ENCODE measurements at regions not wholly inside any gene's neighbourhood (a gene's known extent, or its start where the extent isn't known, plus 50 kb on each side); places are given as distances from the start of the nearest gene placed in this dataset.
"Not testable (repeated sequence)": the region's sequence is repeated elsewhere in the genome, so short reads cannot be mapped to it uniquely, and the experiment has no call there.

- DNase-seq = no peak
These were observed 115.9 kb downstream of the OTOR start for GRCh38 chr20:16864069-16864468.

DNA sequence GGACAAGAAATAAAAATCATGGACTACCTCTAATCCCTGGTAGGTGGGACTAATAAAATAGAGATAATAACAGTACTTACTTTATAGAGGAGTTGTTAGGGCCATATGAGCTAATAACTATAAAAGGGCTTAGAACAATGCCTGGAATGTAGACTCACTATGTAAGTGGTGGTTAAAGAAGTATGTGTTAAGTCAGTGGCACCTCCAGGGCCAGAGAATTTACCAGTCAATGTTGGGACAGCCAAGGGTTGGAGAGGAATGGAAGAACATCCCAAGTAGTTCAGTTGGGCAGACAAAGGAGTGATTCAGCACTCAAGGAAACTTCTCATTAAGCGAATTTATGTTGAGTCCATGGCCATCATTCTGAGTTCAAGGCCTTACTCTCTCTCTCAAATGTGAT lies 116.8 kb downstream of the OTOR start:
- DNase-seq = no peak

- no peak for DNase-seq
These were observed 117.2 kb downstream of the OTOR start for GRCh38 chr20:16865406-16865805.

GRCh38 chr20:16873124-16873523 lies 125.0 kb downstream of the OTOR start:
- not testable (repeated sequence) for DNase-seq

- no peak for DNase-seq
These were observed 128.9 kb downstream of the OTOR start for GRCh38 chr20:16877053-16877554.

DNA sequence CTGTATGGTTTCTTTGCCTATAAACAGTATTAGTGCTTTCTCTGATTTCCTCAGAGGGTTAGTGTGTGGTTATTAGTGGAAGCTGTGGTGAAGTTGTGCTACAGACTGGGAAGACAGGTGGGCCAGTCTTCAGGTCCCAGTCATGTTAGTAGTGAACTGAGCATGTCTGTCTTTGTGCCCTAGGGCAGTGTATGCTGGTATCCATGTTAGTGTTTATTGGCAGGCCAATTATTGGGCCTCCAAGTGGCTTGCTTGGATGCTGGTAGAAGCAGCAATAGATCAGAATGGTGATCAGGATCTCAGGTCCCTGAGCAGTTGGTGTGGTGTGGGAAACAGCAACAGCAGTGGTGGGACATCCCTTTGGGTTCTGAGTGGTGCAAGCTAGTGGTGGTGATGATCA lies 137.6 kb downstream of the OTOR start:
- DNase-seq = no peak

GRCh38 chr20:16898433-16898832 lies 150.3 kb downstream of the OTOR start:
- DNase-seq = no peak

- no peak for DNase-seq
These were observed 154.5 kb downstream of the OTOR start for GRCh38 chr20:16902662-16903061.

DNA sequence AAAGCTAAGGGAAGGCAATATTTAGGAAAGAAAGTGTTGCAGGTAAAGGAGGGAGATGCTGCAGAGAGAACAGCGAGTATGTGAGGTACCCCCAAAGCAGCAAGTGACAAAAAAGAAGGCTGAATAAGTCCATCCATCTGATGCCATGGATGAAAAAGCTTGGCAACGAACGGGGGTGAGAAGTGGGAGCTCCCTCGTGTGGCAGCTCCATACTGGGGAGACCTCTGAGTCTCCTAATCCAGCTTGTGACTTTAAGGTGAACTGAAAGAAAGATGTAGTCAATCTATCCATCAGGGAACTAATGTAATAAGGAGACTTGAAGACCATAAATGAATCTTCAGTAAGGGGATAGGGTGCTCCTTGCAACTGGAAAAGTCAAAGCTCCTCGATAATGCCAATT lies 156.6 kb downstream of the OTOR start:
- no peak for DNase-seq

- DNase-seq = no peak
These were observed 166.1 kb downstream of the OTOR start for GRCh38 chr20:16914277-16914676.

DNA sequence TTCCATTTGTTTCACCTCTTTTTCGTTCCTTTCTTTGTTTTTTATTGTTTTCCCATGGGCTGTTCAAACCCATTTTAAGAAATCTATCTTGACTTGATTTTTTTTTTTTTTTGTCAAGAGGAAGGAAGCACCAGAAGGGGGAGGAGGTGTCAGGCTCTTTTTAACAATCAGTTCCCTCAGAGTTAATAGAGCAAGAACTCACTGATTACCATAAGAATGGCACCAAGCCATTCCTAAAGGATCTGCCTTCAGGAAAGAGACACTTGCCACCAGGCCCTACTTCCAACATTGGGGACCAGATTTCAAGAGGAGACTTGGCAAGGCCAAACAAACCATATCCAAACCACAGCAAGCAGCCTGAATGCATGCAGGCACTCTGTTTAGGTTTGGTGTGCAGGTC lies 168.0 kb downstream of the OTOR start:
- DNase-seq = no peak

DNA sequence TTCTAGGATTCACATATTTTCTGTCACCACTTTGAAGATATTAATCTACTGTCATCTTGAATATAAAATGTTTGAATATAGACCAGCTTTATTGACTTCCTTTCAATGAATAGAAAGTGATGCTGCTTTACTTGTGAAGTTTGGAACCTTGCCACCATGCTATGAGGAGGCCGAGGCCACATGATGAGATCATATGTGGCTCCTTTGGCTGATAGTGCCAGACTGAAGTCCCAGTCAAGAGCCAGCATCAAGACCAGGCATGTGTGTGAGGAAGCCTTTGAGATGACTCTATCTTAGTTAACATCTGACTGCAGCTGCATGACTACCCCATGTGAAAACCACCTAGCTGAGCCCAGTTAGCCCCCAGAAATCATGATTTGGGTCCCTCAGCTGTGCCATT lies 169.5 kb downstream of the OTOR start:
- DNase-seq = no peak

DNA sequence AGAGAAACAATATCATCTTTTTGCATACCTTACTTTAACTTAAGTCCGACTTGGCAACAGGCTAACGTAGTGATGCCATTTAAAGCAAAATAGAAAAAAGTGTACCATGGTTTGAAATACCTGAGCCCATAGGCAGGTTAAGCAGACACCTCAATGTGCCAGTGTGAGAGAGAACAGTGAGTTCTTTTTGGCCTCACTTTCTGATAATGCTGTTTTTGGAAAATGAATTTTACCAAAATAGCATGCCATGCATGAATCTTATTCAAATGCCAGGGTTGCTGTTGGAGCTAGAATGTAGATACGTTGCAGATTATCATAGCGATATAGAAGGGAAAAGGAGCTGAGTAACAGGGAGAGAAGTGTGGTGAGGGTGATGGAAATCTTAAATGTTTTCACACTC lies 170.2 kb downstream of the OTOR start:
- no peak for DNase-seq

DNA sequence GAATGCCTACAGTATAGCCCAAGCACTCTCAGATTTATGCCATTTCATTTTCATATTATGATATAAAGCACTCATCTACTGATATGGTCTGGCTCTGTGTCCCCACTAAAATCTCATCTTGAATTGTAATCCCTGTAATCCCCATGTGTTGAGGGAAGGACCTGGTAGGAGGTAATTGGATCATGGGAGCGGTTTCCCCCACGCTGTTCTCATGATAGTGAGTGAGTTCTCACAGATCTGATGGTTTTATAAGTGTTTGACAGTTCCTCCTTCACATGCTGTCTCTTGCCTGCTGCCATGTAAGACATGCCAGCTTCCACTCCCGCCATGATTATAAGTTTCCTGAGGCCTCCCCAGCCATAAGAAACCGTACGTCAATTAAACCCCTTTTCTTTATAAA lies 171.7 kb downstream of the OTOR start:
- no peak for DNase-seq

- DNase-seq = no peak
These were observed 174.7 kb downstream of the OTOR start for GRCh38 chr20:16922834-16923233.

DNA sequence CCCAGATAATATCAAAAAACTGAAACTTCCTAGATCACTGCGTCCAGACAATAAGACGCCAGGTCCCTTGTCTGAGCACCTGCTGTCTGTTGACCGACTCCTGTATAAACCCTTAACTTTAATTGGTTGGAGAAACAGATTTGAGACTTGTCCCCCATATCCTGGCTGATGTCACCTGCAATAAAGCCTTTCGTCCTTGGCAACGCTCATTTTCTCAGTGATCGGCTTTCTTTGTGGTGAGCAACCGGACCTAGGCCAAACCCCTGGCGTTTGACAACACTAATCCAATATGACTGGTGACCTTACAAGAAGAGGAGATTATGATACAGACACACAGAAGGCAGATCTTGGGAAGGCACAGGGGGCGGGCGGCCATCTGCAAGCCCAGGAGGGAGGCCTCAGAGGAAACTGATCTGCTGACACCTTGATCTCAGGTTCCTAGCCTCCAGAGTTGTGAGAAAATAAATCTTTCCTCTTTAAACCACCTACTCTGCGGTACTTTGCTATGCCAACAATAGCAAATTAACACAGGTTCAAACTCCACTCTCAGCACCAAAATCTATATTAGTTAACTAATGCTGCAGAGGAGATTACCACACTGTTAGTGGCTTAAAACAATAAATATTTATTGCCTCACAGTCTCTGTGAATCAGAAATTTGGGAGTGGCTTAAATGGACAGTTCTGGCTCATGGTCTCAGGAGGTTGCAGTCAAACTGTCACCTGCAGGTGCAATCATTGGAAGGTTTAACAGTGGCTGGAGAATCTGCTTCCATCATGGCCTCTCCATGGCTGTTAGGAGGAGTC lies 178.7 kb downstream of the OTOR start:
- DNase-seq = no peak

DNA sequence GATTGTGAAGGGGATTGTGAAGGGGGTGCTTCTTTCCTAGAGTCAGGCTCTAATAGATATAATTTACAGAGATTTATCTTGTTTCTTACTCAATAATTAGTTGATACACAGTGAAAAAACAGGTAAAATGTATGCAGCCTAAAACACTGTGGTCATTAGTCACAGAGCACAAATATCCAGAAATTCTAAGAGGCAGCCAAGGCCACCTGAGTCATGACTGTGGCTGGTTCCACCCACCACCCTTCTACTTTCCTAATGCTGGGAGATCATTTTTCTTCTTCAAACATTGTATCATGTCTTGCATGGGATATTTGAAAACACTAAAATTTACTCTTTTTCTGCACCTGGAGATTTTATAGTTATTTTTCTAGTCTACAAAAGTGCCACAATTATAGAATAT lies 181.6 kb downstream of the OTOR start:
- no peak for DNase-seq

GRCh38 chr20:16930656-16931055 lies 182.5 kb downstream of the OTOR start:
- DNase-seq = no peak

- DNase-seq = no peak
These were observed 190.9 kb downstream of the OTOR start for GRCh38 chr20:16939051-16939450.

GRCh38 chr20:16940701-16941100 lies 192.5 kb downstream of the OTOR start:
- no peak for DNase-seq

DNA sequence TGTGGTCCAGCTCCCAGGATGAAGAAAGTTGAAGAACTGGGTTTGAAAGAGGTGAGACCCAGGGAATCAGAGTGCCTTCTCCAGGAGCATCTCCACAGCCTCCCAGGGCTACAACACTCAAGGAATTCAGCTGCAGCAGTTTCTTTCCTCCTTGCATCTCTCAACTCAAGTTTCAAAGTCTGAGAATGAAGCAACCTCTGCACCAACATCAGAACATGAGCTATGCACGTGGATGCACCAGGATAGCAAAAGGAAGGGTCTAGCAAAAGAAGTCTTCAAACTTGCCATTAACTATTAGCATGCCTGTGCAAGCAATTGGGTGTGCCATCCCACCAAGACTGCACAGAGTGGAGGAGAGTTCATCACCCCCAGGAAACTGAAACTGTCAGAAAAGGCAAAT lies 193.9 kb downstream of the OTOR start:
- DNase-seq = no peak

GRCh38 chr20:16942756-16943155 lies 194.6 kb downstream of the OTOR start:
- no peak for DNase-seq

DNA sequence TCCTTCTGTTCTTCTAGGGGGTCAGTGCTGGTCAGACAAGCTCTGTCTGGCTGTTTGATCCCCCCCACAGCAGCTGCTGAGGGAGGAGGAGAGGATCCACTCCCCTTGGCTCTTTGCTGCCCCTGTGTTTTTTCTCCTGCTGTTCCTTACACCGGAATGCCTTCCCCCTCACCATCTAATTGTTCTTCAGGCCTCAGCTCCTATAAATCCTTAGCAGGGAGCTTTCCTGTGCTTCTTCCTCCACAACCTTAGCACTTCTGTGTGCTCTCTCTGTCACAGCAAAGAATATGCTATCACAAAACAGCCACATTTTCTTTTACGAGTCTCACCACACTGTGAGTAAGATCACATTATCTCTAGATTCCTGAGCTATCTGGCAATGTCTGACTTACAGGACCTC lies 196.6 kb downstream of the OTOR start:
- no peak for DNase-seq

GRCh38 chr20:16945619-16946018 lies 197.5 kb downstream of the OTOR start:
- no peak for DNase-seq

GRCh38 chr20:16946097-16946496 lies 197.9 kb downstream of the OTOR start:
- DNase-seq = no peak
